NCI-H1105 (cell line): ENCODE measurements at regions not wholly inside any gene's neighbourhood (a gene's known extent, or its start where the extent isn't known, plus 50 kb on each side); places are given as distances from the start of the nearest gene placed in this dataset.

ENCODE experiments used
- DNase-seq: peaks from one replicate; lab custom pipeline; 2025; lab: John Stamatoyannopoulos, UW

DNA sequence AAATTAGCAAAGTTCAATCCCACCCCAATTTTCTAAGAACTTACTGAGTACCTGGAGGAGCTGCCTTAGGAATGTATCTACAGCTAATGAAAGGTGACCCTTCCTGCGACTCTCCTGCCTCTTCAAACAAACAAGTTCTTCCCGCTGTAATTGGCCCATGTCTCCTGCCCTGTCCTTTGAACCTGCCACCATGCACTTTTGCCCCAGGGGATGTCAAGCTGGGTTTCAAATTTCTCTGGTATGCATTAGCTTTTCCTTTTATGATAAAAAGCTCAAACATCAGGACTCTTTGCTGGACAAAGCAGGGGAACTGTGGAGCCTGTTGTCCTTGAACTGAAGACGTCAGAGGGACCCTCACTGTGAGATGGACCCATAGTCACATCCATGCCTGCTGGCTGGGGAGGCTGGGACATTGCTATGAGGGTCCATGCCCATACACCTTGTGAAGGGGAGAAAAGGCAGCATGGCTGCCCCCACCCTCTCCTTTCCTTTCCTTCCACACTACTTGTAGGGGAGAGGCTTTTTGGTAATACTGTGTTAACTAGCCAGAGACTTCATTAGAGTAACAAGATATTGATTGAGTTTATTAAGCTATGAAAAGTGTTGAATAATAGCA lies 210.7 kb upstream of the COPS8 start:
- DNase-seq = no peak

- DNase-seq = no peak
These were observed 209.7 kb upstream of the COPS8 start for GRCh38 chr2:236875906-236876505.

GRCh38 chr2:236876642-236877041 lies 209.0 kb upstream of the COPS8 start:
- DNase-seq = peak; percentile 74

DNA sequence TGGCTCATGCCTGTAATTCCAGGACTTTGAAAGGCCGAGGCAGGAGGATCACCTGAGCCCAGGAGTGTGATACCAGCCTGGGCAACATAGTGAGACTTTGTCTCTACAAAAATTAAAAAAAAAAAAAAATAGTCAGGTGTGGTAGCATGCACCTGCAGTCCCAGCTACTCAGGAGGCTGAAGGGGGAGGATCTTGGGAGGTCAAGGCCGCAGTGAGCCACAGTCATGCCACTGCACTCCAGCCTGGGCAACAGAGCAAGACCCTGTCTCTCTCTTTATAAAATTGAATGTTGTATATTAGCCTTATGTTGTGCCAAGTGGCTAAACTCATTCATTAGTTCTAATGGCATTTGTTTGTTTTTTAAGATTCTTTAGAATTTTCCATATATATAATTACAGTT lies 207.7 kb upstream of the COPS8 start:
- DNase-seq = no peak

- no peak for DNase-seq
These were observed 206.2 kb upstream of the COPS8 start for GRCh38 chr2:236879416-236879963.

DNA sequence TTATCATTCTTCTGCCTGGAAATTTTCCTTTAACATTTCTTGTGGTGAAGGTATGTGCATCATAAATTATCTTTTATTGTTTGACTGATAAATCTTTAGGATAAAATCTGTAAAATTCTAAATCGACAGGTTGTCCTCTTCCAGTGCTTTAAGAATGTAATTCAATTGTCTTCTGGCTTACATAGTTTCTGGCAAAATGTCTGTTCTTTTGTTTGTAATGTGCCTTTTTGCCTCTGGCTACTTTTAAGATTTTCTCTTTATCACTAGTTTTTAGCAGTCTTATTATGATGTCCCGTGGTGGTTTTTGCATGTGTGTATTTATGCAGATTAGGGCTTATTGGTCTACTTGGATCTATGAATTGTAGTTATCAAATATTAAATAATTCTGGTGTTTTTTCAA lies 203.6 kb upstream of the COPS8 start:
- DNase-seq = no peak

DNA sequence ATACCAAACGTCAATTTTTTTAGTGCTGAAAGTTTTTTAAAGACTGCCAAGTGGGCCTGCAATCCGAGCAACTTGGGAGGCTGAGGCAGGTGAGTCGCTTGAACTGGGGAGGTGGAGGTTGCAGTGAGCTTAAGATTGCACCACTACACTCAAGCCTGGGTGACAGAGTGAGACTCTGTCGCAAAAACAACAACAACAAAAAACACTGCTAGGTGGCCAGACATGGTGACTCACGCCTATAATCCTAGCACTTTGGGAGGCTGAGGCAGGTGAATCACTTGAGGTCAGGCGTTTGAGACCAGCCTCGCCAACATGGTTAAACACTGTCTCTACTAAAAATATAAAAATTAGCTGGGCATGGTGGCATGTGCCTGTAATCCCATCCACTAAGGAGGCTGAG lies 202.8 kb upstream of the COPS8 start:
- no peak for DNase-seq

GRCh38 chr2:236883819-236884218 lies 201.9 kb upstream of the COPS8 start:
- no peak for DNase-seq

- no peak for DNase-seq
These were observed 201.0 kb upstream of the COPS8 start for GRCh38 chr2:236884569-236885175.

DNA sequence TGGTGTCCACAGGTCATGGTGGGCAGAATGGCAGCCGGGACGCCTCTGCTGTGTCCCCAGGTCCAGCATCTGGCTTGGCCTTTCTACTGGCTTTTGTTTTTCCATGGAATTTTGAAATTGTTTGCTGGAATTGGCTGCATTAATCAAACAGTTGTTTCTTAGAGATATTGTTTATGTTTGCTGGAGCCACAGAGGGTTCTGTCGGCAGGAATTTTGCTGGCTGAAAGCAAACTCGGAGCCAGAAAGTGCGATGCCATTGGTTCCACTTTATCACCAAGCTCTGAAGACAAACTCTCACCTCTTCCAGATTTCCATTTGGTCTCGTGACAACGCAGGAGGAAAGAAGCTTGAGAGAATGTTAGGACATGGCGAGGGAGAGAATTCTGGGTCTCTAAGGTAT lies 199.2 kb upstream of the COPS8 start:
- no peak for DNase-seq

DNA sequence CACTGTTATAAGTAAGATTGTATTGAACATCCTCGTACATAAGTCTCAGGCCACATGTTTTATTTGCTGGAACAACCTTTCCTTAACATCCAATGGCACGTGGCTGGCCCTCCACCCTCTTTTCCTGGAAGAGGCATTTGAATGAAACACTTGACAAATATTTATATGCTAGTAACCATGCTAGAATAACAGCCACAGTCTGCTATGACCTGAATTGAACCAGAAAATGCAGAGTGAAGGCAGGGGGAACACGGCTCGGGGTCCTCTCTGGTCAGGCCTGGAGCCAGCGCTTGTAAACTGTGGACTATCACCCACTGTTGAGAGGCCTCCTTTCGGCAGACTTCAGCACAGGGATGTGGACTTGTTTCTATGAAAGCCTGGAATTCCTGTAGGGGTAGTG lies 198.2 kb upstream of the COPS8 start:
- DNase-seq = no peak

DNA sequence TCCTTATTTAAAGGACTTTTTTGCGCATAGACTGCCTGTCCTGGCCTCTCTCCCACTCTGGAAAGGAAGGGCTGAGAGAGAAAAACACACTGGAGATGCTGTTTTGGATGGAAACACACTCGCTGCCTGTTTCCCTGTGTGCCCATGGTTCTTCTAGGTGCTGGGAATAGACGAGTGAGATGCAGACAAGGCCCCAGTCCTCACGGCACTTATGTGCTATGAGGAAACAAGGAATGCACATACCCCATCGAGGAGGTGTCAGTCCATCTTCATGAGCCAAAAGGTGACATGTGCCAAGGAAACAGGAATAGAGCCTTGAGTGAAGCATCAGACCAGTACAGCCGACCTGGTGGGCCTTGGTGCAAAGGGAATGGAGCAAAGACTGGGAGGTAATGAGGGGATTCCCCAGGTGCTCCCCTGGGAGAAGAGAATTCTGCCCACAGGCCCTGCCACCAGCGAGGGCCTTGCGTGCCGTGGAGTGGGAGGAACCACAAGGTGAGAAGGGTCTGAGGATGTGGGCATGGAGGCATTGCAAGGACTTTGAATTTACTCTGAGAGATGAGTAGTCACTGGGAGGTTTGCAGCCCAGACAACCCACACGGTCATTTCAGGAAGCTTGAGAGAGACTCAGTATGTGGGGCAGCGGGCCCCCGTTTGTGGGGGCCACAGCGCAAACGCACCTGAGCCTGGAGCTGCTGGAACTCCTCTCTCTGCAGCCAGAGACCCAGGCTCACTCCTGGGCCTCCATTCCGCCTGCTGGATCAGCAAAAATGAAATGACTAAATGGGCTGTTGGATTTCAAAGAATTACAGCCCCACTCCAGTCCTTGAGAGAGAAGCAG lies 197.5 kb upstream of the COPS8 start:
- no peak for DNase-seq

GRCh38 chr2:236888794-236889780 lies 196.6 kb upstream of the COPS8 start:
- no peak for DNase-seq

GRCh38 chr2:236889791-236890704 lies 195.6 kb upstream of the COPS8 start:
- DNase-seq = no peak

DNA sequence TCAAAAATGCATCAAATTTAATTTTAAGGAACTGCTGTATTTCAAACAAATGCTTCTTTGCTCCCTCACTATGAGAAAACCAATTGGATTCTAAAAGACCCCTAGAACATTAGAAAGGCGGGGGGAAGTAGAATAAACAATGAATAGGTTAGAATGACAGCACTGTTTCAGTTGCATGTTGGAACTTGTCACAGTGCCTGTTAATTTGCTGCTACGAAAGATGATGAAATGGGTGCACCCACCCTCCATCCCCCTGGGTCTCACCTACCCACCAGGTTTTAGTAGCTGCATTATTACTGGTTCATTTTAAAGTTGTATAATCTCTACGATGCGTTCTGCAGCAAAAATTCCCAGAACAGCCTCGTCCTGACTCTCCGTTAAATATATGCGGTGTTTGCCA lies 193.0 kb upstream of the COPS8 start:
- peak; percentile 15 for DNase-seq

DNA sequence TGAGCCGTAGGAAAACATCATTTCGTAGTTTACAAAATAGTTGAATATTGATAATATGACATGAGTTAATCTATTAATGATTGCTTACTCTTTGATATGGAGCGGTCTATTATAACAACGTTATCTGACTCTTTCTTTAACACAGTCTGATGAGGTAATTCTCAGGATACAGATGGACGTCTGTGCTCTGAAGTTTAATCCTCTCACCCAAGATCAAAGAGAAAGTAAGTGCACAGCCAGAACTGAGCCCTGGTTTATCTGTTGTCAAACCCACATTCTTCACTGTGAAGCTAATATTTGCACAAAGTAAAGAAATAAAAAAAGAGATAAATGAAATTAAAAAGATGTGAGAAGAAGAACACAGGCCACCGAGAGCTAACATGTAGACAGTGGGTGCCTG lies 190.9 kb upstream of the COPS8 start:
- no peak for DNase-seq

DNA sequence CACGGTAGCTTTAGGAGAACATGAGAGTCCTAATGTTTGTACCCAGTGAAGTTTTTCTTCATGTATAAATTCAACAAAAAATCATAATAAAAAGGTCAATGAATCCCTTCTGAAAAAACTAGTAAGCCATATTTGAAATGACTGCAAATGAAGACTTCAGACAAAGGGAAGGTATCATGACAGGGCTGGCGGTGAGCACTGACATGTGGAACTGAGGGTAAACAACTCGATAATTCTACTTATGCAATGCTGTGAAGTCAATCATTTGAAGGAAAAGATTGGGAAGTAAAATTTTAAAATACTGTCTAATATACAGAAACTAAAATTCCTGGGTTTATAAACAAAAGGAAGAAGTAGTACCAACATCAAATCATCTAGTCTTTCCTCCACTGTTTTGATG lies 190.2 kb upstream of the COPS8 start:
- DNase-seq = no peak

DNA sequence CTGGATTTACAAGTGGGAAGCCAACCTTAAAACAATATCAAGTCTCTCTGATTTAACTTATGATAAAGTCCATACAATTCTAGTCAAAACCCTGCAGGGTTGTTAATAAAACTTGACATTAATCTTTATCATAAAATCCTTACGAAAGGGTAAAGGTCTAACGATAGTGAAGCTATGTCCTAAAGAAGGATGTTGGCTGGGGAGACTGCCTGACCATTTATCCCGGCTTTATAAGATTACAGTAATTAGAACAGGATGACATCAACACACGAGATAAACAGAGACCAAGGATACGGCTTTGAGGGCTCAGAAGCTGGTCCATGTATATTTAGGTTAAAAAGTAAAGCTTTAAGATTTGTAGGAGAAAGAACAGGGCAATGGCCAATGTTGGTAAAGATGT lies 189.0 kb upstream of the COPS8 start:
- no peak for DNase-seq

DNA sequence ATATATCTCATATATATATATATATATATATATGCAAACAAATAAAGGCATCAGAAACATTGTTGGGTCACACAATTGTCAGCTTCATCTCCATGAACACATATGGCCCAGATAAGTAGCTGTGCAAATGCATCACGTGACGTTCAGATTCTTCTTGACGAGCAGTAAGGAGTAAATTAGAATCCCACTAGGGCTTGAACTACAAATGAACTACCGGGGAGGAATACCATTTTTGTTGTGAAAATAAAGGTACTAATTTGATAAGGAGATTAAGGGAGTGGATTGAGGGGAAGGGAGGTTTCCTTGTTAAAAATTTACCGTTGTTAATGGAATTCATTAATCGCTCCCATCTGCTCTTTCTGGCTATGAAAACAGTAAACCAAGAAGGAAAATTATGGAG lies 186.5 kb upstream of the COPS8 start:
- no peak for DNase-seq

GRCh38 chr2:236899950-236900640 lies 185.6 kb upstream of the COPS8 start:
- DNase-seq = no peak
